ENCODE measurements at regions not wholly inside any gene's neighbourhood (a gene's known extent, or its start where the extent isn't known, plus 50 kb on each side); places are given as distances from the start of the nearest gene placed in this dataset.

- DNase-seq = no peak
These were observed 236.1 kb upstream of the TNRC6C start for GRCh38 chr17:77722366-77722765.

- DNase-seq = no peak
These were observed 235.2 kb upstream of the TNRC6C start for GRCh38 chr17:77723071-77723908.

- DNase-seq = no peak
These were observed 234.3 kb upstream of the TNRC6C start for GRCh38 chr17:77723909-77724875.

- no peak for DNase-seq
These were observed 233.5 kb upstream of the TNRC6C start for GRCh38 chr17:77724876-77725615.

GRCh38 chr17:77725846-77726245 lies 232.7 kb upstream of the TNRC6C start:
- DNase-seq = no peak

- DNase-seq = no peak
These were observed 231.9 kb upstream of the TNRC6C start for GRCh38 chr17:77726549-77727006.

GRCh38 chr17:77727037-77727615 lies 231.4 kb upstream of the TNRC6C start:
- no peak for DNase-seq

GRCh38 chr17:77728474-77728795 lies 230.1 kb upstream of the TNRC6C start:
- DNase-seq = no peak

- no peak for DNase-seq
These were observed 229.6 kb upstream of the TNRC6C start for GRCh38 chr17:77728871-77729270.

GRCh38 chr17:77729587-77729986 lies 228.9 kb upstream of the TNRC6C start:
- no peak for DNase-seq

- DNase-seq = no peak
These were observed 228.1 kb upstream of the TNRC6C start for GRCh38 chr17:77730376-77730775.

- DNase-seq = no peak
These were observed 224.8 kb upstream of the TNRC6C start for GRCh38 chr17:77733576-77734296.

- DNase-seq = no peak
These were observed 224.0 kb upstream of the TNRC6C start for GRCh38 chr17:77734371-77735080.

GRCh38 chr17:77735081-77735565 lies 223.4 kb upstream of the TNRC6C start:
- no peak for DNase-seq

GRCh38 chr17:77735566-77736198 lies 222.8 kb upstream of the TNRC6C start:
- no peak for DNase-seq

GRCh38 chr17:77736199-77736585 lies 222.3 kb upstream of the TNRC6C start:
- no peak for DNase-seq

- no peak for DNase-seq
These were observed 221.8 kb upstream of the TNRC6C start for GRCh38 chr17:77736721-77737120.

GRCh38 chr17:77737442-77738265 lies 220.8 kb upstream of the TNRC6C start:
- no peak for DNase-seq

- DNase-seq = no peak
These were observed 219.6 kb upstream of the TNRC6C start for GRCh38 chr17:77738751-77739531.

Measured in activated CD4-positive, alpha-beta T cell treated with anti-CD3 and anti-CD28 coated beads, Interleukin-10, Interleukin-2, amounts not matched to agents 100 ng/mL and 50 ng/mL, durations not matched to agents 16 hours and 8 hours (primary cell).